ENCODE measurements at regions not wholly inside any gene's neighbourhood (a gene's known extent, or its start where the extent isn't known, plus 50 kb on each side); places are given as distances from the start of the nearest gene placed in this dataset.
"Not testable (repeated sequence)": the region's sequence is repeated elsewhere in the genome, so short reads cannot be mapped to it uniquely, and the experiment has no call there.

DNA sequence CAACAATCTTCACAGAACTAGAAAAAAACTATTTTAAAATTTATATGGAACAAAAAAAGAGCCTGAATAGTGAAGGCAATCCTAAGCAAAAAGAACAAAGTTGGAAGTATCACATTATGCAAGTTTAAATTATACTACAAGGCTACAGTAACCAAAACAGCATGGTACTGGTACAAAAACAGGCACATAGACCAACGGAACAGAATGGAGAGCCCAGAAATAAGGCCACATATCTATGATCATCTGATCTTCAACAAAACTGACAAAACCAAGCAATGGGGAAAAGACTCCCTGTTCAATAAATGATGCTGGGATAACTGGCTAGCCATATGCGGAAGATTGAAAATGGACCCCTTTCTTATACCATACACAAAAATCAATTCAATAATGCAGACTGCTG, 74.4 kb upstream of the RTN4 start:
- not testable (repeated sequence) for TF ChIP-seq EZH2phosphoT487 (IDR thresholded peaks at IDR 0.05; ENCODE audit: borderline replicate concordance, low read length)
- TF ChIP-seq, protein P1, sequence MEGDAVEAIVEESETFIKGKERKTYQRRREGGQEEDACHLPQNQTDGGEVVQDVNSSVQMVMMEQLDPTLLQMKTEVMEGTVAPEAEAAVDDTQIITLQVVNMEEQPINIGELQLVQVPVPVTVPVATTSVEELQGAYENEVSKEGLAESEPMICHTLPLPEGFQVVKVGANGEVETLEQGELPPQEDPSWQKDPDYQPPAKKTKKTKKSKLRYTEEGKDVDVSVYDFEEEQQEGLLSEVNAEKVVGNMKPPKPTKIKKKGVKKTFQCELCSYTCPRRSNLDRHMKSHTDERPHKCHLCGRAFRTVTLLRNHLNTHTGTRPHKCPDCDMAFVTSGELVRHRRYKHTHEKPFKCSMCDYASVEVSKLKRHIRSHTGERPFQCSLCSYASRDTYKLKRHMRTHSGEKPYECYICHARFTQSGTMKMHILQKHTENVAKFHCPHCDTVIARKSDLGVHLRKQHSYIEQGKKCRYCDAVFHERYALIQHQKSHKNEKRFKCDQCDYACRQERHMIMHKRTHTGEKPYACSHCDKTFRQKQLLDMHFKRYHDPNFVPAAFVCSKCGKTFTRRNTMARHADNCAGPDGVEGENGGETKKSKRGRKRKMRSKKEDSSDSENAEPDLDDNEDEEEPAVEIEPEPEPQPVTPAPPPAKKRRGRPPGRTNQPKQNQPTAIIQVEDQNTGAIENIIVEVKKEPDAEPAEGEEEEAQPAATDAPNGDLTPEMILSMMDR (IDR thresholded peaks at IDR 0.05; ENCODE audit: low read depth, low read length, poor library complexity, severe bottlenecking): not testable (repeated sequence)
